GM21526 (cell line): ENCODE measurements at regions not wholly inside any gene's neighbourhood (a gene's known extent, or its start where the extent isn't known, plus 50 kb on each side); places are given as distances from the start of the nearest gene placed in this dataset.

Experiments used
- ATAC-seq: cut with Tn5 transposase; IDR thresholded peaks from one replicate; pipeline ENCODE4 v1.9.1; 2021; ENCODE audit warnings: moderate library complexity; ENCODE audit not compliant: unreplicated experiment, low FRiP score

GRCh38 chr18:41009926-41010325 lies 945.1 kb upstream of the PIK3C3 start:
- ATAC-seq = no peak

- no peak for ATAC-seq
Observed at GRCh38 chr18:41004324-41004723, 950.7 kb upstream of the PIK3C3 start.

GRCh38 chr18:40995529-40995928 lies 959.5 kb upstream of the PIK3C3 start:
- no peak for ATAC-seq

- no peak for ATAC-seq
Observed at GRCh38 chr18:40993363-40993762, 961.7 kb upstream of the PIK3C3 start.

GRCh38 chr18:40987581-40987980 lies 967.5 kb upstream of the PIK3C3 start:
- no peak for ATAC-seq

- no peak for ATAC-seq
Observed at GRCh38 chr18:40985436-40985835, 969.6 kb upstream of the PIK3C3 start.

GRCh38 chr18:40984856-40985255 lies 970.2 kb upstream of the PIK3C3 start:
- ATAC-seq = no peak

GRCh38 chr18:40983835-40984234 lies 971.2 kb upstream of the PIK3C3 start:
- no peak for ATAC-seq

- ATAC-seq = no peak
Observed at GRCh38 chr18:40980171-40980570, 974.9 kb upstream of the PIK3C3 start.

- no peak for ATAC-seq
Observed at GRCh38 chr18:40976050-40976449, 979.0 kb upstream of the PIK3C3 start.

- no peak for ATAC-seq
Observed at GRCh38 chr18:40974448-40974847, 980.6 kb upstream of the PIK3C3 start.

- no peak for ATAC-seq
Observed at GRCh38 chr18:40962784-40963183, 992.2 kb upstream of the PIK3C3 start.

GRCh38 chr18:40957533-40958070 lies 997.4 kb upstream of the PIK3C3 start:
- no peak for ATAC-seq

GRCh38 chr18:40956213-40956612 lies 998.8 kb upstream of the PIK3C3 start:
- ATAC-seq = no peak

GRCh38 chr18:40955351-40955750 lies 999.7 kb upstream of the PIK3C3 start:
- no peak for ATAC-seq

- no peak for ATAC-seq
Observed at GRCh38 chr18:40949114-40949950, 1005.7 kb upstream of the PIK3C3 start.

GRCh38 chr18:40944576-40944975 lies 1010.5 kb upstream of the PIK3C3 start:
- ATAC-seq = no peak

GRCh38 chr18:40939656-40940515 lies 1015.1 kb upstream of the PIK3C3 start:
- ATAC-seq = no peak

GRCh38 chr18:40938615-40939014 lies 1016.4 kb upstream of the PIK3C3 start:
- no peak for ATAC-seq

GRCh38 chr18:40937386-40937785 lies 1017.6 kb upstream of the PIK3C3 start:
- ATAC-seq = no peak

- ATAC-seq = no peak
Observed at GRCh38 chr18:40935423-40935822, 1019.6 kb upstream of the PIK3C3 start.
